ENCODE measurements at regions not wholly inside any gene's neighbourhood (a gene's known extent, or its start where the extent isn't known, plus 50 kb on each side); places are given as distances from the start of the nearest gene placed in this dataset.
"Not testable (repeated sequence)": the region's sequence is repeated elsewhere in the genome, so short reads cannot be mapped to it uniquely, and the experiment has no call there.

- no peak for DNase-seq
Observed at GRCh38 chr16:60646631-60647030, 1389.6 kb downstream of the CDH8 start.

- DNase-seq: no peak
Observed at GRCh38 chr16:60645541-60645940, 1390.7 kb downstream of the CDH8 start.

GRCh38 chr16:60642956-60643355 is 1393.3 kb downstream of the CDH8 start:
- no peak for DNase-seq

- no peak for DNase-seq
Observed at GRCh38 chr16:60641067-60641665, 1395.1 kb downstream of the CDH8 start.

- no peak for DNase-seq
Observed at GRCh38 chr16:60640038-60640437, 1396.2 kb downstream of the CDH8 start.

- DNase-seq: not testable (repeated sequence)
Observed at GRCh38 chr16:60636636-60637035, 1399.6 kb downstream of the CDH8 start.

- DNase-seq: no peak
Observed at GRCh38 chr16:60636117-60636516, 1400.1 kb downstream of the CDH8 start.

GRCh38 chr16:60635548-60635947 is 1400.7 kb downstream of the CDH8 start:
- no peak for DNase-seq

- no peak for DNase-seq
Observed at GRCh38 chr16:60611844-60612243, 1424.4 kb downstream of the CDH8 start.

- no peak for DNase-seq
Observed at GRCh38 chr16:60608971-60609370, 1427.3 kb downstream of the CDH8 start.

- DNase-seq: not testable (repeated sequence)
Observed at GRCh38 chr16:60605652-60606051, 1430.6 kb downstream of the CDH8 start.

GRCh38 chr16:60605176-60605575 is 1431.1 kb downstream of the CDH8 start:
- DNase-seq: no peak

GRCh38 chr16:60586493-60586892 is 1449.7 kb downstream of the CDH8 start:
- DNase-seq: no peak

- DNase-seq: no peak
Observed at GRCh38 chr16:60582528-60582927, 1453.7 kb downstream of the CDH8 start.

- no peak for DNase-seq
Observed at GRCh38 chr16:60566901-60567300, 1469.3 kb downstream of the CDH8 start.

- no peak for DNase-seq
Observed at GRCh38 chr16:60564588-60564987, 1471.7 kb downstream of the CDH8 start.

GRCh38 chr16:60563166-60563565 is 1473.1 kb downstream of the CDH8 start:
- DNase-seq: no peak

- DNase-seq: no peak
Observed at GRCh38 chr16:60558936-60559335, 1477.3 kb downstream of the CDH8 start.

- DNase-seq: no peak
Observed at GRCh38 chr16:60553090-60553757, 1483.0 kb downstream of the CDH8 start.

GRCh38 chr16:60541535-60541934 is 1494.7 kb downstream of the CDH8 start:
- no peak for DNase-seq

- DNase-seq: no peak
Observed at GRCh38 chr16:60510941-60511340, 1525.3 kb downstream of the CDH8 start.

GRCh38 chr16:60510208-60510607 is 1526.0 kb downstream of the CDH8 start:
- no peak for DNase-seq

- no peak for DNase-seq
Observed at GRCh38 chr16:60491273-60491672, 1545.0 kb downstream of the CDH8 start.

GRCh38 chr16:60485872-60486489 is 1550.3 kb downstream of the CDH8 start:
- no peak for DNase-seq

- no peak for DNase-seq
Observed at GRCh38 chr16:60484901-60485300, 1551.3 kb downstream of the CDH8 start.

Data from activated naive CD4-positive, alpha-beta T cell treated with anti-CD3 and anti-CD28 coated beads, Interleukin-2, amount 50 U/mL, for 16 hours (primary cell).